Gastrocnemius medialis (tissue), 4 donors: ENCODE measurements at regions not wholly inside any gene's neighbourhood (a gene's known extent, or its start where the extent isn't known, plus 50 kb on each side); places are given as distances from the start of the nearest gene placed in this dataset.

ENCODE experiments used
- POLR2A ChIP-seq, 2 donors: fragments of 450-650 bp; IDR thresholded peaks; one replicate each; pipeline ENCODE4 v1.6.1; 2017; ENCODE audit warnings: antibody characterized with exemption in 2 of 2, mild to moderate bottlenecking in 2 of 2, moderate library complexity in 2 of 2
- TF ChIP-seq, protein P1 (sequence below), 5 experiments: fragments of 450-650 bp in 3 of 5; fragments of 200-600 bp in 2 of 5; sonication (generic) in 2 of 5; IDR thresholded peaks in 4 of 5; conservative IDR thresholded peaks in 1 of 5; 1 replicate in 4 of 5; 2 replicates in 1 of 5; pipeline ENCODE4 v1.5.1; 2016 to 2019; ENCODE audit warnings: antibody characterized with exemption in 5 of 5, mild to moderate bottlenecking in 3 of 5, moderate library complexity in 3 of 5

- TF ChIP-seq, protein P1, sequence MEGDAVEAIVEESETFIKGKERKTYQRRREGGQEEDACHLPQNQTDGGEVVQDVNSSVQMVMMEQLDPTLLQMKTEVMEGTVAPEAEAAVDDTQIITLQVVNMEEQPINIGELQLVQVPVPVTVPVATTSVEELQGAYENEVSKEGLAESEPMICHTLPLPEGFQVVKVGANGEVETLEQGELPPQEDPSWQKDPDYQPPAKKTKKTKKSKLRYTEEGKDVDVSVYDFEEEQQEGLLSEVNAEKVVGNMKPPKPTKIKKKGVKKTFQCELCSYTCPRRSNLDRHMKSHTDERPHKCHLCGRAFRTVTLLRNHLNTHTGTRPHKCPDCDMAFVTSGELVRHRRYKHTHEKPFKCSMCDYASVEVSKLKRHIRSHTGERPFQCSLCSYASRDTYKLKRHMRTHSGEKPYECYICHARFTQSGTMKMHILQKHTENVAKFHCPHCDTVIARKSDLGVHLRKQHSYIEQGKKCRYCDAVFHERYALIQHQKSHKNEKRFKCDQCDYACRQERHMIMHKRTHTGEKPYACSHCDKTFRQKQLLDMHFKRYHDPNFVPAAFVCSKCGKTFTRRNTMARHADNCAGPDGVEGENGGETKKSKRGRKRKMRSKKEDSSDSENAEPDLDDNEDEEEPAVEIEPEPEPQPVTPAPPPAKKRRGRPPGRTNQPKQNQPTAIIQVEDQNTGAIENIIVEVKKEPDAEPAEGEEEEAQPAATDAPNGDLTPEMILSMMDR (IDR thresholded peaks at IDR 0.05 in 4 of 5, conservative IDR thresholded peaks at IDR 0.05 in 1 of 5), result no peak
- no peak for TF ChIP-seq POLR2A (IDR thresholded peaks at IDR 0.05)
These were observed 170.7 kb upstream of the SPRY4 start for GRCh38 chr5:142495531-142495930.
